ENCODE measurements at regions not wholly inside any gene's neighbourhood (a gene's known extent, or its start where the extent isn't known, plus 50 kb on each side); places are given as distances from the start of the nearest gene placed in this dataset.

DNA sequence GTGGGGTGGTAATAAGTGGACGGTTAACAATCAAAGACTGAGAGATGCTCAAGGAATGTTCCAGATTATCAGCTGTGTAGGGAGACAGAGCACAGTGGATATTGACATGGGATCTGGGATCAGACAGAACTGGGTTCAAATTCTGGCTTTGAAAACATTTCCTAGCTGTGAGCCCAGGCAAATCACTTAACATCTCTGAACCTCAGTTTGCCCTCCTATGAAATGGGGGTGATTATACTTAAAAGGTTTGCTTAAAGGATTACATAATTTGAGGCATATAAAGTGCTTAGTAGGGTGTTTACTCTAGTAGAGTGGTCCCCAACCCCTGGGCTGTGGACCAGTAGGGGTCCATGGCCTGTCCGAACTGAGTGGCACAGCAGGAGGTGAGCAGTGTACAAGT lies 260.0 kb upstream of the CRY1 start:
- TF ChIP-seq, protein P1, sequence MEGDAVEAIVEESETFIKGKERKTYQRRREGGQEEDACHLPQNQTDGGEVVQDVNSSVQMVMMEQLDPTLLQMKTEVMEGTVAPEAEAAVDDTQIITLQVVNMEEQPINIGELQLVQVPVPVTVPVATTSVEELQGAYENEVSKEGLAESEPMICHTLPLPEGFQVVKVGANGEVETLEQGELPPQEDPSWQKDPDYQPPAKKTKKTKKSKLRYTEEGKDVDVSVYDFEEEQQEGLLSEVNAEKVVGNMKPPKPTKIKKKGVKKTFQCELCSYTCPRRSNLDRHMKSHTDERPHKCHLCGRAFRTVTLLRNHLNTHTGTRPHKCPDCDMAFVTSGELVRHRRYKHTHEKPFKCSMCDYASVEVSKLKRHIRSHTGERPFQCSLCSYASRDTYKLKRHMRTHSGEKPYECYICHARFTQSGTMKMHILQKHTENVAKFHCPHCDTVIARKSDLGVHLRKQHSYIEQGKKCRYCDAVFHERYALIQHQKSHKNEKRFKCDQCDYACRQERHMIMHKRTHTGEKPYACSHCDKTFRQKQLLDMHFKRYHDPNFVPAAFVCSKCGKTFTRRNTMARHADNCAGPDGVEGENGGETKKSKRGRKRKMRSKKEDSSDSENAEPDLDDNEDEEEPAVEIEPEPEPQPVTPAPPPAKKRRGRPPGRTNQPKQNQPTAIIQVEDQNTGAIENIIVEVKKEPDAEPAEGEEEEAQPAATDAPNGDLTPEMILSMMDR (IDR thresholded peaks at IDR 0.05), result no peak

DNA sequence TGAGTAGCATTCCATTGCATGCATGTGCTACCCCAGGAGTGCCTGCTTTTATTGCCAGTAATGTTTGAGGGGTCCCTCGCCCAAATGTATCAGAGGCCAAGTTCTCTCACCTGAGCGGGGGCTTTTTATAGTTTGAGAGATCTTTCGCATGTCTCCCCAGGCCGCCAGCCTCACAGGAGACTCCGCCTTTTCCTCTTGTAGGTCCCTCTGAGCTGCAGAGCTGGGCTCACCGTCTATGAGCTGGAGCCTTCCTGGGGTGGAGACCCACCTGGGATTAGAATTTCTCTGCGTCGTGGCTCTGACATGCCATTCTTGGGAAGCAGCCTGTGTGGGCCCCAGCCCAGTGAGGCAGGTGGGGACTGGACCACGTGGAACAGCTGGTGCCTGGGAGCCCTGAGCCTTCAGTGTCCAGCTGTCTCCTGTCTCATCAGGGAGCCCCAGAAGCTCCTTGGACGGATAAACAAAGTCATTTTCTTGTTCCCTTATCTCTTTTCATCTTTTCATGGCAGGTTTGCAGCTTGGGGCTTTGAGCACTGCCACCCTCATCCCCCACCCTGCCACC lies 261.7 kb upstream of the CRY1 start:
- TF ChIP-seq, protein P1 (IDR thresholded peaks at IDR 0.05), result no peak

DNA sequence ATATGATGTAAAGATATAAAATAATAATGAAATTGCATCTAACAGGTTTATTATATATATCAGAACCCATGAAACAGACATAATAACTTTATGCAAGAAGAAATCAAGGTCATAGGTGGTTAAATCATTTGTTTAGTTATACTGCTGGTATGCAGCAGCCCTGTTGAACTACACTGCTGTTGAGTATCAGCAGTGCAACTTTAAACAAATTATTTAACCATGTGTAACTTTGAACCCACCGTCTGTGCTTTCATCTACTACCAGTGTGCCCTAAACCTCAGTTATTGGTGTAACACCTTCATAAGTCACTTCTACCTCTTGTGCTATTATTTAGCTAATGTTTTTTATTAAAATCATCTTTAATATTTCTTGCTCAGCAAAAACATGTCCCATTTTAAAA lies 262.3 kb upstream of the CRY1 start:
- TF ChIP-seq, protein P1 (IDR thresholded peaks at IDR 0.05), result no peak

DNA sequence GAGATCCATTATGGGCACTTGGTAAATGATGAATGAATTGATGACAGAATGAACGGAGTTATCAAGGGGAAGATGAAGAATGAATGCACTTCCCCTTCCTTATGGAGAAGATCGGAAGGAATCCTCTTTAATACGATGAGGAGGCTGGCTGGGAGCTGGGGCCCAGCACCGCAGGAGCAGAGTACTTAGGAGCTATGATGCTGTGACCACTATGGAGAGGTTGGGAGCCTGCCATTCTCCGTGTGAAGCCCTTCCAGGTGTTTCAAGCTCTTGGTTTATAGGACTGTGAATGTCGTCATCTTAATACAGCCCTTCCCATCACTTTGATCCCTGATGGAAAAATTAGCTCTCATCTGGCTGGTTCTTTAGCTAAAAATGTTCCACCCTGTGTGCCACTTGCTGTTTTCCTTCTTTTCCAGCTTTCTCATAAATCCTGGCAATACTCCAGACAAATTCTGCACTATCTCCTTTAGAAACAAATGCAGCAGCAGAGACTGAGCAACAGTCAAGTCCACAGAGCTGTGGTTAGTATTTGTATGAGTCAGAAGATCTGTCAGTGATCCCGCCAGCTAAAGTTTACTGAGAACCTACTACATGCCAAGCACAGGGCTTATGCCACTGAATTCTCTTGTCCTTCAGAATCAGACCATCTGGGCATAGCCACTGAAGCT lies 263.1 kb upstream of the CRY1 start:
- TF ChIP-seq, protein P1 (IDR thresholded peaks at IDR 0.05), result no peak

DNA sequence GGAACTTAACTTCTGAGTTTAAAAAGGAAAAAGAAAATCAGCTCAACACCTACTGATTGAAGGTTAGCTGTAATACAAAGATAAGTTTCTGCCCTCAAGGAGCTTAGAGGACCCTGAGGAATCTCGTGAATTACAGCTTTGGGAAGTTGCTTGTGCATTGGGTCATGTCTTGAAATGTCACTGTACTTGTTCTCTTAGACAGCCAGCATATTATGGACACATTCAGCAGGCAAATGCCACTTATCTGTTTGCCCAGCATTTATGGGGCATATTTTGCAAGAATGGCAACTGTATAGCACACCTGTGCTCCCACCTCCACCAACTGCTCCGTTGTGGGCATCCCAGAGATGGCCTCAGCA lies 263.6 kb upstream of the CRY1 start:
- TF ChIP-seq, protein P1 (IDR thresholded peaks at IDR 0.05), result no peak

DNA sequence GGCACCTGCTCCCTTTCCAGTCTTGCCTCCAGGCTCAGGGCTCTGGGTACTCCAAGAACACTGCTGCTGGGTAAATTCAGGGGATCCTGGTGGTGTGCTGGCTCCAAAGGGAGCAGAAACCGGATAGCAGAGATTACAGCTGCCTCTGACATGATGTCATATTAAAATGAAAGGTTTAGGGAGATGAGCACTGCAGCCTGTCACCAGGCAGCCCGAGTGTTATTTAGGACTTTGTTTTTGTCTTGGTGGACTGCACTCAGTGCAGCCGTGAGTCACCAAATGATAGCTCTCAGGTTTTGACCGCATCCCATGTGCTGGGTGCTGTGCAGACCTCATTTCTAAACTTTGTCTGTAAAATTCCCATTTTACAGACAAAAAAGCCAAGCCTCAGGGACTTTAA lies 266.0 kb upstream of the CRY1 start:
- TF ChIP-seq, protein P1 (IDR thresholded peaks at IDR 0.05), result no peak

DNA sequence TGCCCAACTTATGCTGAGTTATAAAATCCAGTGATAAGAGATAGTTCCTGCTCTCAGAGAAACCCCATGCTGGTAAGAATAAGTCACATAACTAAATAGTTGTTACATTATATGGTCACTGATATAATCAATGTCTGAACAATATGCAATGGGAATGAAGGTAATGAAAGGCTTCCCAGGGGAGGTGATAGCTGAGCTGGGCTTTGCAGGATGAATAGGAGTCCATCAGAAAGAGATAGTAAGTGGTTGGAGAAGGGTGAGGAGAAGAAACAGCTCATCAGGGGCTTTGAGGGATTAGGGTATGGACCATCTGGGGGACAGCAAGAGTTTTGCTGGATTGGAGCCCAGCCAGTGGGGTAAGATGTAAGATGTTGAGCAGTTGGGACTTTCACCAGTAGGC lies 266.7 kb upstream of the CRY1 start:
- TF ChIP-seq, protein P1 (IDR thresholded peaks at IDR 0.05), result no peak

DNA sequence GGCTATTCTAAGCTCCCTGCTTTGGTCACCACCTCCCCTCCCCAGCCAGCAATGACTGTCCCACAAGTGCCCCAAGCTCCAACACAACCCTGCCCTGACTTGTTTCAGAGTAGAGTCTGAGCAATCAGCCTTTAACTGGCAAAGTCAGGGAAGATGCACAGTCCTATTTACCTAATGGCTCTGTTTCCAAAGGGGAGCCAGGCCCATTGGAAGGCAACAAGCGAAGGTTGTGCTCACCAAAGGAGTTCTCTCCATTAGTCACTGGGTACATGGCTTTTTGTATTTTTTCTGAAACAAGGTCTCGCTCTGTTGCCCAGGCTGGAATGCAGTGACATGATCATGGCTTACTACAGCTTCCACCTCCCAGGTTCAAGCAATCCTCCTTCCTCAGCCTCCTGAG lies 267.1 kb upstream of the CRY1 start:
- TF ChIP-seq, protein P1 (IDR thresholded peaks at IDR 0.05), result no peak

All from LNCAP (cell line).